HepG2 (cell line): ENCODE measurements at regions not wholly inside any gene's neighbourhood (a gene's known extent, or its start where the extent isn't known, plus 50 kb on each side); places are given as distances from the start of the nearest gene placed in this dataset.

ENCODE experiments used
- ATAD3A ChIP-seq: sonication (generic); formaldehyde crosslinking; IDR thresholded peaks from 2 replicates; pipeline ENCODE4 v1.4.0; 2020; ENCODE audit warnings: missing genetic modification reagents
- FOXA1 ChIP-seq, 2 experiments: fragments of 450-650 bp in 1 of 2; sonication (generic) in 1 of 2; formaldehyde crosslinking in 1 of 2; IDR thresholded peaks; 2 replicates each; pipeline versions ENCODE4 v1.4.0 to v1.6.1; 2016 to 2020; ENCODE audit warnings: missing genetic modification reagents in 1 of 2
- HIVEP1 ChIP-seq: sonication (generic); formaldehyde crosslinking; IDR thresholded peaks from 2 replicates; pipeline ENCODE4 v1.4.0; 2020; ENCODE audit warnings: mild to moderate bottlenecking, missing genetic modification reagents
- KLF11 ChIP-seq: IDR thresholded peaks from 2 replicates; pipeline ENCODE4 v1.6.1; 2016; ENCODE audit warnings: missing compliant biosample characterization
- MBNL3 ChIP-seq: fragments of 250-450 bp; sonication (Bioruptor Pico); conservative IDR thresholded peaks from 2 replicates; pipeline ENCODE4 v1.8.0; 2022; ENCODE audit warnings: mild to moderate bottlenecking, inconsistent platforms
- MTERF4 ChIP-seq: sonication (generic); formaldehyde crosslinking; IDR thresholded peaks from 2 replicates; pipeline ENCODE4 v1.8.0; 2023; ENCODE audit warnings: mild to moderate bottlenecking, missing genetic modification reagents
- NR0B2 ChIP-seq: sonication (generic); formaldehyde crosslinking; IDR thresholded peaks from 2 replicates; pipeline ENCODE4 v1.4.0; 2020; ENCODE audit warnings: mild to moderate bottlenecking, missing genetic modification reagents
- PPARG ChIP-seq: conservative IDR thresholded peaks from 2 replicates; pipeline ENCODE4 v1.6.1; 2016; ENCODE audit warnings: missing biosample characterization, missing genetic modification reagents
- REL ChIP-seq: sonication (generic); formaldehyde crosslinking; conservative IDR thresholded peaks from 2 replicates; pipeline ENCODE4 v1.8.0; 2022; ENCODE audit warnings: mild to moderate bottlenecking, missing genetic modification reagents, moderate library complexity
- RFX1 ChIP-seq: fragments of 450-650 bp; IDR thresholded peaks from 2 replicates; pipeline ENCODE4 v1.6.1; 2017
- SNAPC5 ChIP-seq: sonication (generic); formaldehyde crosslinking; IDR thresholded peaks from 2 replicates; pipeline ENCODE4 v1.8.1; 2023; ENCODE audit warnings: mild to moderate bottlenecking, missing genetic modification reagents, borderline replicate concordance
- STAT6 ChIP-seq: sonication (generic); formaldehyde crosslinking; IDR thresholded peaks from 2 replicates; pipeline ENCODE4 v1.4.0; 2020; ENCODE audit warnings: missing genetic modification reagents, mild to moderate bottlenecking, borderline replicate concordance
- TERF1 ChIP-seq: sonication (generic); formaldehyde crosslinking; IDR thresholded peaks from 2 replicates; pipeline ENCODE4 v1.8.0; 2022; ENCODE audit warnings: mild to moderate bottlenecking, missing genetic modification reagents, moderate library complexity
- ZBTB7A ChIP-seq: sonication (generic); formaldehyde crosslinking; IDR thresholded peaks from 2 replicates; pipeline ENCODE4 v1.8.0; 2022; ENCODE audit warnings: mild to moderate bottlenecking, missing genetic modification reagents
- ZNF136 ChIP-seq: sonication (generic); formaldehyde crosslinking; IDR thresholded peaks from 2 replicates; pipeline ENCODE4 v1.8.1; 2022; ENCODE audit warnings: low read depth, mild to moderate bottlenecking, moderate library complexity, missing genetic modification reagents
- ZNF180 ChIP-seq: sonication (generic); formaldehyde crosslinking; IDR thresholded peaks from 2 replicates; pipeline ENCODE4 v1.4.0; 2020; ENCODE audit warnings: low read depth, missing genetic modification reagents, borderline replicate concordance
- ZNF225 ChIP-seq: sonication (generic); formaldehyde crosslinking; IDR thresholded peaks from 2 replicates; pipeline ENCODE4 v1.4.0; 2020; ENCODE audit warnings: mild to moderate bottlenecking, missing genetic modification reagents
- ZNF431 ChIP-seq: sonication (generic); formaldehyde crosslinking; IDR thresholded peaks from 2 replicates; pipeline ENCODE4 v1.9.0; 2022; ENCODE audit warnings: missing genetic modification reagents, low read depth, mild to moderate bottlenecking, borderline replicate concordance
- ZNF550 ChIP-seq: sonication (generic); formaldehyde crosslinking; IDR thresholded peaks from 2 replicates; pipeline ENCODE4 v1.4.0; 2020; ENCODE audit warnings: mild to moderate bottlenecking, missing genetic modification reagents, borderline replicate concordance
- ZNF574 ChIP-seq: sonication (generic); formaldehyde crosslinking; IDR thresholded peaks from 2 replicates; pipeline ENCODE4 v1.4.0; 2020; ENCODE audit warnings: missing genetic modification reagents
- ZNF713 ChIP-seq: sonication (generic); formaldehyde crosslinking; IDR thresholded peaks from 2 replicates; pipeline ENCODE4 v1.4.0; 2020; ENCODE audit warnings: mild to moderate bottlenecking, missing genetic modification reagents
- ZNF776 ChIP-seq: sonication (generic); formaldehyde crosslinking; IDR thresholded peaks from 2 replicates; pipeline ENCODE4 v1.4.0; 2020; ENCODE audit warnings: mild to moderate bottlenecking, missing genetic modification reagents

- TF ChIP-seq ATAD3A (CRISPR knock-in tag), result no peak
- no peak for TF ChIP-seq ZBTB7A (CRISPR knock-in tag)
- TF ChIP-seq HIVEP1 (CRISPR knock-in tag), result no peak
- no peak for TF ChIP-seq PPARG (CRISPR knock-in tag)
- TF ChIP-seq REL (CRISPR knock-in tag), result no peak
- TF ChIP-seq TERF1, result no peak
- TF ChIP-seq MBNL3 (CRISPR knock-in tag), result no peak
- TF ChIP-seq ZNF550, result no peak
- 0 out of 2 replicates have a peak, but pooled peaks have one; percentile 30 for TF ChIP-seq ZNF574 (CRISPR knock-in tag)
- no peak for TF ChIP-seq ZNF431
- TF ChIP-seq SNAPC5, result no peak
- TF ChIP-seq RFX1, result no peak
- TF ChIP-seq ZNF776 (CRISPR knock-in tag), result no peak
- TF ChIP-seq MTERF4 (CRISPR knock-in tag), result no peak
- no peak for TF ChIP-seq NR0B2
- TF ChIP-seq ZNF180 (CRISPR knock-in tag), result no peak
- TF ChIP-seq ZNF713 (CRISPR knock-in tag), result no peak
- TF ChIP-seq ZNF225 (CRISPR knock-in tag), result no peak
- no peak for TF ChIP-seq STAT6 (CRISPR knock-in tag)
- no peak for TF ChIP-seq KLF11 (CRISPR knock-in tag)
- no peak for TF ChIP-seq ZNF136 (CRISPR knock-in tag)
- TF ChIP-seq FOXA1 (IDR thresholded peaks at IDR 0.05), result no peak
- no peak; the same call in 1 of the 2 replicates for TF ChIP-seq FOXA1 (CRISPR knock-in tag; IDR thresholded peaks at IDR 0.05)
These were observed 64.6 kb downstream of the THNSL1 start (continued) for GRCh38 chr10:25080880-25081581.
